Neural cell (in vitro differentiated cells): ENCODE measurements at regions not wholly inside any gene's neighbourhood (a gene's known extent, or its start where the extent isn't known, plus 50 kb on each side); places are given as distances from the start of the nearest gene placed in this dataset.

Experiments
- H2AFZ ChIP-seq: fragments of 200-600, 300-800 bp; sonication (generic), shearing (Covaris generic); 2 replicates; pipeline ENCODE4 v1.6.0; 2014; ENCODE audit warnings: low read depth, mild to moderate bottlenecking, antibody characterized with exemption, low read length, moderate library complexity
- H3F3A ChIP-seq: fragments of 200-600 bp; shearing (Covaris generic); 2 replicates; pipeline ENCODE4 v1.6.1; 2016; ENCODE audit warnings: mild to moderate bottlenecking, moderate library complexity, mixed read lengths, antibody characterized with exemption, low read length; ENCODE audit not compliant: insufficient read depth, poor library complexity, severe bottlenecking
- H3K27ac ChIP-seq: fragments of 200-600, 300-800 bp; sonication (generic), shearing (Covaris generic); 2 replicates; pipeline ENCODE4 v1.5.1; 2014; ENCODE audit warnings: mild to moderate bottlenecking, low read length, moderate library complexity
- H3K27me3 ChIP-seq: fragments of 300-800, 200-600 bp; sonication (generic), shearing (Covaris generic); 2 replicates; pipeline ENCODE4 v1.6.0; 2014; ENCODE audit warnings: mild to moderate bottlenecking, low read depth, low read length, moderate library complexity; ENCODE audit not compliant: insufficient read depth
- H3K36me3 ChIP-seq: fragments of 300-800, 200-600 bp; sonication (generic), shearing (Covaris generic); 2 replicates; pipeline ENCODE4 v1.5.1; 2014; ENCODE audit warnings: mild to moderate bottlenecking, antibody characterized with exemption, low read length, moderate library complexity; ENCODE audit not compliant: insufficient read depth
- H3K4me2 ChIP-seq: fragments of 300-800, 200-600 bp; sonication (generic), shearing (Covaris generic); 2 replicates; pipeline ENCODE4 v1.6.0; 2014; ENCODE audit warnings: mild to moderate bottlenecking, low read length
- H3K4me3 ChIP-seq: fragments of 300-800, 200-600 bp; sonication (generic), shearing (Covaris generic); 2 replicates; pipeline ENCODE4 v1.5.1; 2014; ENCODE audit warnings: mild to moderate bottlenecking, low read length, moderate library complexity
- H3K79me2 ChIP-seq: fragments of 200-600 bp; shearing (Covaris generic); replicated peaks from 2 replicates; pipeline ENCODE4 v1.6.0; 2014; ENCODE audit warnings: mild to moderate bottlenecking, low read length, moderate library complexity; ENCODE audit not compliant: insufficient read depth
- H3K9ac ChIP-seq: fragments of 300-800, 200-600 bp; sonication (generic), shearing (Covaris generic); 2 replicates; pipeline ENCODE4 v1.6.1; 2016; ENCODE audit warnings: mild to moderate bottlenecking, low read length, mixed read lengths
- H3K9me2 ChIP-seq: fragments of 200-600 bp; shearing (Covaris generic); 2 replicates; pipeline ENCODE4 v1.6.1; 2016; ENCODE audit warnings: mild to moderate bottlenecking, low read length, mixed read lengths; ENCODE audit not compliant: insufficient read depth
- H3K9me3 ChIP-seq: fragments of 200-600, 300-800 bp; sonication (generic), shearing (Covaris generic); 2 replicates; pipeline ENCODE4 v1.6.1; 2016; ENCODE audit warnings: mild to moderate bottlenecking, mixed run types, low read length, moderate library complexity, mixed read lengths
- H4K20me1 ChIP-seq: fragments of 200-600 bp; shearing (Covaris generic); 2 replicates; pipeline ENCODE4 v1.6.1; 2016; ENCODE audit warnings: mild to moderate bottlenecking, mixed run types; ENCODE audit not compliant: insufficient read depth
- EP300 ChIP-seq: fragments of 450-650 bp; conservative IDR thresholded peaks from 2 replicates; pipeline ENCODE4 v1.6.1; 2014; ENCODE audit warnings: antibody characterized with exemption, mild to moderate bottlenecking, moderate library complexity; ENCODE audit not compliant: poor library complexity, severe bottlenecking
- EZH2 ChIP-seq: fragments of 200-600, 300-800 bp; shearing (Covaris generic), sonication (generic); IDR thresholded peaks from 2 replicates; pipeline ENCODE4 v1.6.1; 2014; ENCODE audit warnings: antibody characterized with exemption, low read length, borderline replicate concordance, mild to moderate bottlenecking; ENCODE audit not compliant: insufficient read depth, poor library complexity, severe bottlenecking
- MXI1 ChIP-seq: fragments of 450-650 bp; conservative IDR thresholded peaks from 2 replicates; pipeline ENCODE4 v1.6.1; 2014; ENCODE audit warnings: antibody characterized with exemption, mild to moderate bottlenecking; ENCODE audit not compliant: poor library complexity, severe bottlenecking
- POLR2AphosphoS5 ChIP-seq: IDR thresholded peaks from 2 replicates; pipeline ENCODE4 v1.6.1; 2012
- RAD21 ChIP-seq: fragments of 450-650 bp; conservative IDR thresholded peaks from 2 replicates; pipeline ENCODE4 v1.6.1; 2014; ENCODE audit warnings: antibody characterized with exemption, mild to moderate bottlenecking, moderate library complexity
- REST ChIP-seq: IDR thresholded peaks from 2 replicates; pipeline ENCODE4 v1.6.1; 2012; ENCODE audit warnings: borderline replicate concordance
- SMC3 ChIP-seq: fragments of 450-650 bp; conservative IDR thresholded peaks from 2 replicates; pipeline ENCODE4 v1.6.1; 2014; ENCODE audit warnings: antibody characterized with exemption, mild to moderate bottlenecking, moderate library complexity; ENCODE audit not compliant: poor library complexity
- TAF1 ChIP-seq: IDR thresholded peaks from 2 replicates; pipeline ENCODE4 v1.6.1; 2012; ENCODE audit warnings: low read depth
- TF ChIP-seq, protein P1 (sequence below): fragments of 450-650 bp; IDR thresholded peaks from 2 replicates; pipeline ENCODE4 v1.5.1; 2014; ENCODE audit warnings: antibody characterized with exemption, mild to moderate bottlenecking, moderate library complexity; ENCODE audit not compliant: poor library complexity, severe bottlenecking

- Histone ChIP-seq H4K20me1 (no peaks in the 10 kb centered on the region), H3K9ac (no peak overlapping the region), H3K27ac (no peak overlapping the region), H3K9me2 (no peaks in the 10 kb centered on the region), H3K9me3 (no peaks in the 10 kb centered on the region), H3K36me3 (no peaks in the 10 kb centered on the region), H3K4me2 (no peak overlapping the region), H3K79me2 (no peaks in the 10 kb centered on the region), H3K4me3 (no peak overlapping the region), H2AFZ (no peak overlapping the region), H3F3A (no peaks in the 10 kb centered on the region), H3K27me3 (no peaks in the 10 kb centered on the region)
- TF ChIP-seq POLR2AphosphoS5 (no peak), TAF1 (no peak), SMC3 (no peak), RAD21 (no peak), MXI1 (no peak), EP300 (no peak), EZH2 (no peak), REST (no peak)
- TF ChIP-seq, protein P1, sequence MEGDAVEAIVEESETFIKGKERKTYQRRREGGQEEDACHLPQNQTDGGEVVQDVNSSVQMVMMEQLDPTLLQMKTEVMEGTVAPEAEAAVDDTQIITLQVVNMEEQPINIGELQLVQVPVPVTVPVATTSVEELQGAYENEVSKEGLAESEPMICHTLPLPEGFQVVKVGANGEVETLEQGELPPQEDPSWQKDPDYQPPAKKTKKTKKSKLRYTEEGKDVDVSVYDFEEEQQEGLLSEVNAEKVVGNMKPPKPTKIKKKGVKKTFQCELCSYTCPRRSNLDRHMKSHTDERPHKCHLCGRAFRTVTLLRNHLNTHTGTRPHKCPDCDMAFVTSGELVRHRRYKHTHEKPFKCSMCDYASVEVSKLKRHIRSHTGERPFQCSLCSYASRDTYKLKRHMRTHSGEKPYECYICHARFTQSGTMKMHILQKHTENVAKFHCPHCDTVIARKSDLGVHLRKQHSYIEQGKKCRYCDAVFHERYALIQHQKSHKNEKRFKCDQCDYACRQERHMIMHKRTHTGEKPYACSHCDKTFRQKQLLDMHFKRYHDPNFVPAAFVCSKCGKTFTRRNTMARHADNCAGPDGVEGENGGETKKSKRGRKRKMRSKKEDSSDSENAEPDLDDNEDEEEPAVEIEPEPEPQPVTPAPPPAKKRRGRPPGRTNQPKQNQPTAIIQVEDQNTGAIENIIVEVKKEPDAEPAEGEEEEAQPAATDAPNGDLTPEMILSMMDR = no peak
Observed at GRCh38 chr10:20648263-20648874, 248.7 kb downstream of the NEBL start.

DNA sequence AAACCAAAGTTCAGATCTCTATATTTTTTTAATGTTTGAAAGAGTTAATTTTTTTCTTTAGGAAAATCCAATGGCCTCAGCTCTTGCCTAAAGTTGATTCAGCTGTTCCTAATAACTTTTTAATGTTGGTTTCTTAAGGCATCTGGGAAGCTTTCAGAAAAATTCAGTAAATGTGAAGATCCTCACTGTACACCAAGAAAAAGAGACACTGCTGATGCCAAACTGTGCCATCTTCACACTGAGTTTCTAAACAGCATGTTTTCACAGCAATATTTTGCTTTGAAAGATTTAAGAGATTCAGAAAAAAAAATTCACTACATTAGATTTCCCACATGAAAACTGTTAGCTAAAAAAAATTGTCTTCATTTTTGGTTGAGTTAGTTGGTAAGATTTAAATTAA lies 249.4 kb downstream of the NEBL start:
- no peak overlapping the region for H3K27ac ChIP-seq

More for the DNA sequence above, 249.4 kb downstream of the NEBL start:
- Histone ChIP-seq H3K9ac (no peak overlapping the region), H3K27me3 (no peaks in the 10 kb centered on the region), H3K4me3 (no peak overlapping the region), H2AFZ (no peak overlapping the region), H3F3A (no peaks in the 10 kb centered on the region), H3K9me3 (no peaks in the 10 kb centered on the region), H3K79me2 (no peaks in the 10 kb centered on the region), H3K36me3 (no peaks in the 10 kb centered on the region), H3K9me2 (no peaks in the 10 kb centered on the region), H3K4me2 (no peak overlapping the region), H4K20me1 (no peaks in the 10 kb centered on the region)
- TF ChIP-seq TAF1 = no peak
- TF ChIP-seq EP300 = no peak
- TF ChIP-seq REST = no peak
